Adrenal gland (tissue), 9 donors: ENCODE measurements at regions not wholly inside any gene's neighbourhood (a gene's known extent, or its start where the extent isn't known, plus 50 kb on each side); places are given as distances from the start of the nearest gene placed in this dataset.

ENCODE experiments used
- DNase-seq, 7 donors: peaks; one replicate each; pipeline ENCODE4 v3.0.0-alpha.2; 2019 to 2020
- H3K27ac ChIP-seq, 5 donors: fragments of 200-600 bp; sonication (generic) in 4 of 5; 1 replicate in 3 of 5; 2 replicates in 2 of 5; pipeline versions ENCODE4 v1.5.1 to v1.8.0; 2016 to 2020; ENCODE audit warnings: mild to moderate bottlenecking in 1 of 5
- H3K27me3 ChIP-seq: fragments of 200-600 bp; 2 replicates; pipeline ENCODE4 v1.8.0; 2021
- H3K36me3 ChIP-seq, 2 donors: fragments of 200-600 bp; replicated peaks in 1 of 2; 1 replicate in 1 of 2; 2 replicates in 1 of 2; pipeline versions ENCODE4 v1.5.1 to v1.8.0; 2018 to 2022
- H3K4me1 ChIP-seq, 2 donors: fragments of 200-600 bp; replicated peaks in 1 of 2; 1 replicate in 1 of 2; 2 replicates in 1 of 2; pipeline versions ENCODE4 v1.5.1 to v1.8.0; 2018 to 2021
- H3K4me3 ChIP-seq, 4 donors: fragments of 200-600 bp; sonication (generic) in 3 of 4; one replicate each; pipeline ENCODE4 v1.5.1; 2016 to 2018
- H3K9me3 ChIP-seq, 3 donors: fragments of 200-600 bp; sonication (generic) in 1 of 3; replicated peaks in 1 of 3; 1 replicate in 2 of 3; 2 replicates in 1 of 3; pipeline versions ENCODE4 v1.5.1 to v1.8.0; 2016 to 2021
- POLR2A ChIP-seq, 2 donors: fragments of 450-650 bp; IDR thresholded peaks; one replicate each; pipeline ENCODE4 v1.6.1; 2017; ENCODE audit warnings: antibody characterized with exemption in 2 of 2, mild to moderate bottlenecking in 2 of 2, moderate library complexity in 1 of 2
- WGBS, 4 donors: extraction: QIAGEN DNeasy Blood & Tissue Kit in 2 of 4; methylation state at CpG; one replicate each; pipeline versions ENCODE4 v1.1.5 to v1.1.7; 2013 to 2017; 5-methylcytosine and 5-hydroxymethylcytosine counted together
- intact Hi-C, 2 donors: fragments of 100-400 bp; cut with DNase I; formaldehyde crosslinking; loops; one replicate each; pipeline versions ENCODE4 v1.14.1 to v1.15.0; 2022 to 2023
- TF ChIP-seq, protein P1 (sequence below), 6 experiments: fragments of 450-650 bp in 4 of 6; fragments of 200-600 bp in 2 of 6; sonication (generic) in 1 of 6; IDR thresholded peaks; 1 replicate in 5 of 6; 2 replicates in 1 of 6; pipeline versions ENCODE4 v1.5.1 to v1.8.0; 2016 to 2021; ENCODE audit warnings: antibody characterized with exemption in 6 of 6, mild to moderate bottlenecking in 2 of 6, moderate library complexity in 1 of 6
- donor health status: healthy with polysubstance abuse.
- donor health status: Bipolar disorder and iron deficiency.
- donor health status: DM: yes; HTN: yes; CAD: no.
- donor health status: DM: no; HTN: no; CAD: no.
- donor health status: DM: no; HTN: no; CAD: no.

DNA sequence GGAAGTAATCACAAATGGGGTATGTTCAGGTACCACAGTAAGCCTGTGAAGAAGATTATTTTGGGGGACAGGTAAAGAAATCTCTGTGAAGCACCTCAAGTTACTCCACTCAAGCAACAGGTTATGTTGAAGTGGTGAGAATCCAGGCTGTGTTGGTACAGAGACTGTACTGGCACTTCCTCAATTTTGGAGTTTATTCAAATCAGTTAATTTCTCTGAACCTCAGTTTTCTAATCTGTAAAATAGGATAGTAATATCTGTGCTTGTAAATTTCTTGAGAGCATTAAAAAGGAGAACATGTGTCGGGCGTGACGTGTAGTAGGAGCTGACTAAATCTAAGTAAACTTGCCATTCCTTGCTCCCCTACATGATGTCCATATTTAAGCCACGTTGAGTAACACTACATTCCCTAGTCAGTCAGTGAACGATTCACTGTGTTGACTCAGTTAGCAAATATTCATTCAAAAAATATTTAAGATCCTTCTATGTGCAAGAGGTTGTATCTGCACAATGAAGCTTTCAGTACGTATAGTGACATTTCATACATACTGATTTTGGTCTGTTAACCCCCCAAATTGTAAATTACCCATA is 504.2 kb downstream of the ZEB2 start:
- Histone ChIP-seq H3K9me3 (no peaks in the 10 kb centered on the region), H3K27me3 (no peaks in the 10 kb centered on the region), H3K27ac (no peak overlapping the region), H3K4me1 (no peaks in the 10 kb centered on the region), H3K4me3 (no peak overlapping the region), H3K36me3 (no peaks in the 10 kb centered on the region)
- no peak for DNase-seq
- WGBS, 4 donors: 88 to 96% (median 95%) methylated on average over 6 of the region's 6 CpGs
- intact Hi-C loops: no loop called here
- TF ChIP-seq POLR2A (IDR thresholded peaks at IDR 0.05): no peak
- TF ChIP-seq, protein P1, sequence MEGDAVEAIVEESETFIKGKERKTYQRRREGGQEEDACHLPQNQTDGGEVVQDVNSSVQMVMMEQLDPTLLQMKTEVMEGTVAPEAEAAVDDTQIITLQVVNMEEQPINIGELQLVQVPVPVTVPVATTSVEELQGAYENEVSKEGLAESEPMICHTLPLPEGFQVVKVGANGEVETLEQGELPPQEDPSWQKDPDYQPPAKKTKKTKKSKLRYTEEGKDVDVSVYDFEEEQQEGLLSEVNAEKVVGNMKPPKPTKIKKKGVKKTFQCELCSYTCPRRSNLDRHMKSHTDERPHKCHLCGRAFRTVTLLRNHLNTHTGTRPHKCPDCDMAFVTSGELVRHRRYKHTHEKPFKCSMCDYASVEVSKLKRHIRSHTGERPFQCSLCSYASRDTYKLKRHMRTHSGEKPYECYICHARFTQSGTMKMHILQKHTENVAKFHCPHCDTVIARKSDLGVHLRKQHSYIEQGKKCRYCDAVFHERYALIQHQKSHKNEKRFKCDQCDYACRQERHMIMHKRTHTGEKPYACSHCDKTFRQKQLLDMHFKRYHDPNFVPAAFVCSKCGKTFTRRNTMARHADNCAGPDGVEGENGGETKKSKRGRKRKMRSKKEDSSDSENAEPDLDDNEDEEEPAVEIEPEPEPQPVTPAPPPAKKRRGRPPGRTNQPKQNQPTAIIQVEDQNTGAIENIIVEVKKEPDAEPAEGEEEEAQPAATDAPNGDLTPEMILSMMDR (IDR thresholded peaks at IDR 0.05): no peak

DNA sequence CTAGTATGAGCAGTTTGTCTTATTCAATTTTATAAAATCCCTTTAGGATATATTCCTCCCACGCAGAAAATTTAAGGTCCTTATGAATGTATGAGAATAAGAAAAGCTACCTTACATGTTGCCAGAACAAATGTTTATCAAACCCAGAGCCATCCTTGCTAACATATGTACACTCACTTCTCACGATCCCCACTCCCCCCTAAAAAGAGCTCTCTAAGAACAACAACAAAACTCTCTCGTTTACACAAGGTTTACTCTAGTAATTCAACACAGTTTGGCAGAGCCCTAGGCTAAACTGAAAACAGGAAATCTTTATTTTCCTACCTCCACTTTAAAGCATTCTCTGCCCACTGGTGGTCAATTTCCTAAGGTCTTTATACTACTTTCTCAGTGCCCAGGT is 504.9 kb downstream of the ZEB2 start:
- Histone ChIP-seq H3K36me3 (no peaks in the 10 kb centered on the region), H3K27me3 (no peaks in the 10 kb centered on the region), H3K4me3 (no peak overlapping the region), H3K4me1 (no peaks in the 10 kb centered on the region), H3K27ac (no peak overlapping the region), H3K9me3 (no peaks in the 10 kb centered on the region)
- DNase-seq: no peak
- intact Hi-C loops: no loop called here
- 75 to 82% (median 78%) methylated on average over 3 of the region's 3 CpGs for WGBS, 4 donors
- TF ChIP-seq POLR2A (IDR thresholded peaks at IDR 0.05): no peak
- TF ChIP-seq, protein P1 (IDR thresholded peaks at IDR 0.05): no peak

DNA sequence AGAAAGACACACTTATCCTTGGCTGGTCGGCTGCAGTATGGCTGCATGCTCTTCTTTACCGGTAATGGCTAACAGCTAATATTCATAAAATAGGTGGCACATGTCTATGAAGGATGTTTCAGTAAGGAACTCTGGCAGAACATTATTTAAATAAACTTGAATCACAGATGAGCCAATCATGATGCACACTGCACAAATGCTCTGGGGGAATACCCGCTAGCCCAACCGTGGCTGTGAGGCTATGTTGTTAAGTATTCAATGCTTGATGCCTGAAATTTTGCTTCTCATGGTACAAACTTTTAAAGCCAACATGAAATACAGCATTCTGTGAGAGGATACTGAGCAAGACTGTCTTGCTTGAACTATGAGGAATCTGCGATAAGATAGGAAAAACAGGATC is 505.8 kb downstream of the ZEB2 start:
- Histone ChIP-seq H3K36me3 (no peaks in the 10 kb centered on the region), H3K9me3 (no peaks in the 10 kb centered on the region), H3K27me3 (no peaks in the 10 kb centered on the region), H3K4me1 (no peaks in the 10 kb centered on the region), H3K4me3 (no peak overlapping the region), H3K27ac (no peak overlapping the region)
- no peak for DNase-seq
- intact Hi-C loops: no loop called here
- TF ChIP-seq, protein P1 (IDR thresholded peaks at IDR 0.05): no peak
- TF ChIP-seq POLR2A (IDR thresholded peaks at IDR 0.05): no peak
- 92 to 98% (median 96%) methylated on average over 5 of the region's 5 CpGs for WGBS, 4 donors

DNA sequence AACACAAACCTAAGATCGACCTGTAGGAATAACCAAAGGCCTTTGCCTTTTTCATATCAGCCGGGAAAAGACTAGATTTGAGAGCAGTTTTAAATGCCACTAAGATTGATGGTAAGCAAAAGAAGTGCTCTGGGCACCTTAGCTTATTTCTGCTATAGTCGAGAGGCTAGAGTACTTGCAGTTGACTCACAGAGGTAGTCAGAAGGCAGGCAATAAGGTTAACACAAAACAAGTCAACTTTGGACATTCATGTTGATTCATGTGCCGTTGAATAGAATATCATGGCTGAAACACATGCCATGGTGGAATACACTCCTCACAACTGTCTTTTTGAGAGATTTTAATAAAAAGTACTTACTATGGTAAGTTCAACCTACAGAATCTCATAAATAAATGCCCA is 507.6 kb downstream of the ZEB2 start:
- intact Hi-C loops: no loop called here
- Histone ChIP-seq H3K27me3 (no peaks in the 10 kb centered on the region), H3K9me3 (no peaks in the 10 kb centered on the region), H3K27ac (no peak overlapping the region), H3K36me3 (no peaks in the 10 kb centered on the region), H3K4me3 (no peak overlapping the region), H3K4me1 (no peaks in the 10 kb centered on the region)
- 97 to 99% (median 98%) methylated on average over 4 of the region's 4 CpGs for WGBS, 4 donors
- no peak for TF ChIP-seq POLR2A (IDR thresholded peaks at IDR 0.05)
- TF ChIP-seq, protein P1 (IDR thresholded peaks at IDR 0.05): no peak
- no peak for DNase-seq
